ENCODE measurements at regions not wholly inside any gene's neighbourhood (a gene's known extent, or its start where the extent isn't known, plus 50 kb on each side); places are given as distances from the start of the nearest gene placed in this dataset.

DNA sequence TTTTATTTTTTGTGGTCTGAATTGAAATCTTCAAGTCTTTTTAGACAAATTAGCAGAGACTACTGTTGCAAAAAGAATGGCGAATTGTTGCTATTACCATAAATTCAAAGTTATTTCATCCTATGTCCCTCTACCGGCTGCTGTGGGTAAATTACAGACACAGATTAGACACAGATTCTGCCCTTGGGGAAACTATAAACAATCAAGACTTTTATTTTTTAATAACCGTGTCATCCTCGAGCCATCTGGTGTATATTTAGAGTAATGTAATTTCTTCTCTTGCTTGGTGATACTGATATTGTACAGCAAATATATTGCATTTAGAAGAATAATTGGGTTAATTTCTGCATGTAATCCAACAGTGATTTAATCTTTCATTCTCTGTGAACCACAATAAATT lies 228.0 kb upstream of the ADAMTSL1 start:
- TF ChIP-seq POLR2A (IDR thresholded peaks at IDR 0.05; ENCODE audit: low read length) (no peak), GATA1 (IDR thresholded peaks at IDR 0.05; ENCODE audit: low read depth, low read length) (no peak)

Data from erythroblast (primary cell).